Right atrium auricular region (tissue), 2 donors: ENCODE measurements at regions not wholly inside any gene's neighbourhood (a gene's known extent, or its start where the extent isn't known, plus 50 kb on each side); places are given as distances from the start of the nearest gene placed in this dataset.

ENCODE experiments used
- DNase-seq: peaks from one replicate; pipeline ENCODE4 v3.0.0-alpha.2; 2019; ENCODE audit warnings: low spot score
- H3K27ac ChIP-seq, 2 donors: fragments of 200-600 bp; sonication (generic); 1 replicate in 1 of 2; 2 replicates in 1 of 2; pipeline ENCODE4 v1.5.1; 2016 to 2019
- H3K27me3 ChIP-seq, 2 donors: fragments of 200-600 bp; sonication (generic); one replicate each; pipeline versions ENCODE4 v1.5.1 to v1.6.0; 2017 to 2019
- H3K36me3 ChIP-seq: fragments of 200-600 bp; sonication (generic); one replicate; pipeline ENCODE4 v1.5.1; 2016
- H3K4me1 ChIP-seq, 2 donors: fragments of 200-600 bp; sonication (generic); one replicate each; pipeline versions ENCODE4 v1.5.1 to v1.6.0; 2017 to 2019
- H3K4me3 ChIP-seq, 2 donors: fragments of 200-600 bp; sonication (generic); 1 replicate in 1 of 2; 2 replicates in 1 of 2; pipeline ENCODE4 v1.5.1; 2017 to 2019; ENCODE audit warnings: mild to moderate bottlenecking in 1 of 2, moderate library complexity in 1 of 2
- H3K9me3 ChIP-seq, 2 donors: fragments of 200-600 bp; sonication (generic); one replicate each; pipeline ENCODE4 v1.5.1; 2019
- TF ChIP-seq, protein P1 (sequence below), 2 donors: fragments of 200-600 bp; sonication (generic); IDR thresholded peaks; one replicate each; pipeline ENCODE4 v1.5.1; 2019; ENCODE audit warnings: antibody characterized with exemption in 2 of 2

DNA sequence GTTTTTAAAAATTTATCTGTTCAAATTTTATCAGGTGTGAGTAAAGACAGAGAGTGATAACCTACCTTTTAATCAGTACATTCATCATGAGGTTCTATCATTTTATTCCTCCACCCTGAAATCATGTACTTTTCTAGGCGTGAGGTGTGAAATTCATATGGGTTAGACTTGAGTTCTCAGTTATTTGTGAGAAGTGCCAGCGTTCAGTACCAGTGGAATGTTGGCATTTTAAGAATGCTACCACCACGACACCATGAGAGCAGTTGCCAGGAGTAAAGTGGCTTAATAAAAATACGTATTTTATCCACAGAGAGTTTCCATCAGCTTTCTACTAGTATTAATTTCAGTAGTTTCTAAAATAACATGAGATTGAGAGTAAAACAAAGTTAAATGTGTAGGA, 104.1 kb upstream of the FERD3L start:
- no peaks in the 10 kb centered on the region for H3K9me3 ChIP-seq
- H3K27ac ChIP-seq, result peak overlapping the region in 1 of 2 donors; percentile 12
- DNase-seq, result no peak
- no peak overlapping the region for H3K4me3 ChIP-seq
- H3K27me3 ChIP-seq, result no peaks in the 10 kb centered on the region
- no peaks in the 10 kb centered on the region for H3K36me3 ChIP-seq
- TF ChIP-seq, protein P1, sequence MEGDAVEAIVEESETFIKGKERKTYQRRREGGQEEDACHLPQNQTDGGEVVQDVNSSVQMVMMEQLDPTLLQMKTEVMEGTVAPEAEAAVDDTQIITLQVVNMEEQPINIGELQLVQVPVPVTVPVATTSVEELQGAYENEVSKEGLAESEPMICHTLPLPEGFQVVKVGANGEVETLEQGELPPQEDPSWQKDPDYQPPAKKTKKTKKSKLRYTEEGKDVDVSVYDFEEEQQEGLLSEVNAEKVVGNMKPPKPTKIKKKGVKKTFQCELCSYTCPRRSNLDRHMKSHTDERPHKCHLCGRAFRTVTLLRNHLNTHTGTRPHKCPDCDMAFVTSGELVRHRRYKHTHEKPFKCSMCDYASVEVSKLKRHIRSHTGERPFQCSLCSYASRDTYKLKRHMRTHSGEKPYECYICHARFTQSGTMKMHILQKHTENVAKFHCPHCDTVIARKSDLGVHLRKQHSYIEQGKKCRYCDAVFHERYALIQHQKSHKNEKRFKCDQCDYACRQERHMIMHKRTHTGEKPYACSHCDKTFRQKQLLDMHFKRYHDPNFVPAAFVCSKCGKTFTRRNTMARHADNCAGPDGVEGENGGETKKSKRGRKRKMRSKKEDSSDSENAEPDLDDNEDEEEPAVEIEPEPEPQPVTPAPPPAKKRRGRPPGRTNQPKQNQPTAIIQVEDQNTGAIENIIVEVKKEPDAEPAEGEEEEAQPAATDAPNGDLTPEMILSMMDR (IDR thresholded peaks at IDR 0.05), result no peak
- no peaks in the 10 kb centered on the region for H3K4me1 ChIP-seq

DNA sequence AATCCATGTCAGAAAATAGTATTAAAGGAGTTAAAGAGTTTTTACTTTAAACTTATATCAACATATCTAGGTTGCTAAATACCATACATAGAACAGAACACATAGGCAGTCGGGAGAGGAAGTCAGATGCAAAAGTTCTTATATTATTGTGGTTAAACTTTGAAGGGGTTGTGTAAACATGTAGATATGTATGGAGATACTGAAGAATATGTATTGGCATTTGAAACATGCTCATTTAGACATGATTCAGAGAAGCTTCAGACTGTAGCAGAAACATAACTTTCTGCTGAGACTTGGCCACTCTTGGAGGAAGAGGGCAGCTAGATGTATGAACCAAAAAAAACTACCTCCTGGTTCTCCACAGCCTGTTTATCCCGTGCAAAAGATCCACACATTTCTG, 103.5 kb upstream of the FERD3L start:
- TF ChIP-seq, protein P1 (IDR thresholded peaks at IDR 0.05), result no peak
- Histone ChIP-seq H3K4me3 (no peak overlapping the region), H3K9me3 (no peaks in the 10 kb centered on the region), H3K27me3 (no peaks in the 10 kb centered on the region), H3K4me1 (no peaks in the 10 kb centered on the region), H3K27ac (no peak overlapping the region), H3K36me3 (no peaks in the 10 kb centered on the region)
- DNase-seq, result no peak

DNA sequence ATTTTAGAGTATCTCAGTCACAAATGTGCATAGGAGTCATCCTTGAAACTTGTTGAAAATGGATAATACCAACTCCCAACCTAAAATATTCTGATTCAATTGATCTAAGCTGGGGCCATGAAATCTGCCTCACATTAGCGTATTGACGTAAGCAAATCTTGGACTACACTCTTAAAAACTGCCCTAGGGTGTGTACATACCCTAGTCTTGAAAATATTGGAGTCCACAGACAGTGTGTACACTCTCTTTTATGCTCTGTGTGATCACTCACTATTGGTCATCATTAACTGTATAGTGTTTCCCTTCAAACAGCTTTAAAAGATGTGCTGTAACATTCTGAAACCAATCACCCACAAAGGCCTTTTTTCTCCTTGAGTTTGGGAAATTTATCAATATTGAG, 102.9 kb upstream of the FERD3L start:
- Histone ChIP-seq H3K36me3 (no peaks in the 10 kb centered on the region), H3K4me3 (no peak overlapping the region), H3K27me3 (no peaks in the 10 kb centered on the region), H3K27ac (no peak overlapping the region), H3K4me1 (no peaks in the 10 kb centered on the region), H3K9me3 (no peaks in the 10 kb centered on the region)
- DNase-seq, result no peak
- TF ChIP-seq, protein P1 (IDR thresholded peaks at IDR 0.05), result no peak

DNA sequence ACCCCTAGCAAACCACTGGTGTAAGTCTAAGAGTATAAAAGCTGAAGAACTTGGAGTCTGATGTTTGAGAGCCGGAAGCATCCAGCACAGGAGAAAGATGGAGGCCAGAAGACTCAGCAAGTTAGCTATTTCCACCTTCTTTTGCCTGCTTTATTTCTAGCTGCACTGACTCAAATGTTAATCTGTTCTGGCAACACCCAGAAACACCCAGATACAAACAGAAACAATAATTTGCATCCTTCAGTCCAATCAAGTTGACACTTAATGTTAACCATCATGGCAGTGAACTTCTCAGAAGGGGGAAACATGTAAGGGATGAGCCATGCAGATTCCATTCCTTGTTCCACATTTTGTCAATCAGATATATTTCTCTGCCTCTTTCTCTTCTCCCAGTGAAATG, 101.8 kb upstream of the FERD3L start:
- DNase-seq, result no peak
- no peaks in the 10 kb centered on the region for H3K27me3 ChIP-seq
- no peaks in the 10 kb centered on the region for H3K9me3 ChIP-seq
- H3K36me3 ChIP-seq, result no peaks in the 10 kb centered on the region
- H3K27ac ChIP-seq, result no peak overlapping the region
- no peaks in the 10 kb centered on the region for H3K4me1 ChIP-seq
- TF ChIP-seq, protein P1 (IDR thresholded peaks at IDR 0.05), result no peak
- H3K4me3 ChIP-seq, result no peak overlapping the region

DNA sequence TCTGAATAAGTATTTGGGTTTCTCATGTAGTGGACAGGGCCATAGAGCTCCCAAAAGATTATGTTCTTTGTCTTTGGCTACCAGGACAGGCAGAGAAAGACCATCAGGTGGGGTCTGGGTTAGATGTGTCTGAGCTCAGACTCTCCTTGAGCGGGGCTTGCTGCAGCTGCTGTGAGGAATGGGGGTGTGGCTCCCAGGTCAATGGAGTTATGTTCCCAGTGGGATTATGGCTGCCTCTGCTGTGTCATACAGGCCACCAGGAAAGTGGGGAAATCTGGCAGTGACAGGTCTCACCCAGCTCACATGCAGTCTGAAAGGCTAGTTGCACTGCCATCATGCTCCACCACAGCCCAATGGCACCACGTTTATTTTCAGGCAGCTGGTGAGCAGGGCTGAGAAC, 97.0 kb upstream of the FERD3L start:
- Histone ChIP-seq H3K27ac (no peak overlapping the region), H3K27me3 (no peaks in the 10 kb centered on the region), H3K9me3 (peaks cover 0 to 15% of the 10 kb centered on the region in 2 donors), H3K4me3 (no peak overlapping the region), H3K4me1 (no peaks in the 10 kb centered on the region), H3K36me3 (no peaks in the 10 kb centered on the region)
- TF ChIP-seq, protein P1 (IDR thresholded peaks at IDR 0.05), result no peak
- DNase-seq, result no peak

DNA sequence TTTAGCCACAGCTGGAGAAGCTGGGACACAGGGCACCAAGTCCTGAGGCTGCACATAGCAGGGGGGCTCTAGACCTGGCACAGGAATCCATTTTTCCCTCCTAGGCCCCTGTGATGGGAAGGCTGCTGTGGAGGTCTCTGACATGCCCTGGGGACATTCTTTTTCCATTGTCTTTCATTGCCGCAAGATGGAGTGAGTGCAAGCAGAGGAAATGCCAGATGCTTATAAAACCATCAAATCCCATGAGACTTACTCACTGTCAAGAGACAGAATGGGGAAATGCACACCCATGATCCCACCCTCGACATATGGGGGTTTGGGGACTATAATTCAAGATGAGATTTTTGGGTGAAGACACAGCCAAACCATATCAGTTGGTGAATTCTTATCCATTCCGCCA, 94.7 kb upstream of the FERD3L start:
- H3K27ac ChIP-seq, result no peak overlapping the region
- no peaks in the 10 kb centered on the region for H3K36me3 ChIP-seq
- peaks cover 0 to 15% of the 10 kb centered on the region in 2 donors for H3K9me3 ChIP-seq
- TF ChIP-seq, protein P1 (IDR thresholded peaks at IDR 0.05), result no peak
- H3K4me3 ChIP-seq, result no peak overlapping the region
- no peaks in the 10 kb centered on the region for H3K27me3 ChIP-seq
- H3K4me1 ChIP-seq, result no peaks in the 10 kb centered on the region
- DNase-seq, result no peak
